GM21576 (cell line): ENCODE measurements at regions not wholly inside any gene's neighbourhood (a gene's known extent, or its start where the extent isn't known, plus 50 kb on each side); places are given as distances from the start of the nearest gene placed in this dataset.
A peak's percentile ranks its signal among the peaks of the same experiment; 100 is the strongest.
"Not testable (repeated sequence)": the region's sequence is repeated elsewhere in the genome, so short reads cannot be mapped to it uniquely, and the experiment has no call there.

Experiments
- ATAC-seq: cut with Tn5 transposase; IDR thresholded peaks from one replicate; pipeline ENCODE4 v1.9.1; 2021; ENCODE audit warnings: mild to moderate bottlenecking, moderate library complexity; ENCODE audit not compliant: unreplicated experiment

GRCh38 chr3:187890405-187890752 lies 145.1 kb upstream of the BCL6 start:
- not testable (repeated sequence) for ATAC-seq

- ATAC-seq, result no peak
These were observed 151.4 kb upstream of the BCL6 start for GRCh38 chr3:187896646-187897045.

GRCh38 chr3:187899246-187899645 lies 154.0 kb upstream of the BCL6 start:
- ATAC-seq, result no peak

- no peak for ATAC-seq
These were observed 155.9 kb upstream of the BCL6 start for GRCh38 chr3:187900993-187901755.

GRCh38 chr3:187902041-187902471 lies 156.8 kb upstream of the BCL6 start:
- ATAC-seq, result peak; percentile 79

GRCh38 chr3:187902936-187903335 lies 157.7 kb upstream of the BCL6 start:
- ATAC-seq, result no peak

GRCh38 chr3:187903697-187904096 lies 158.4 kb upstream of the BCL6 start:
- no peak for ATAC-seq

GRCh38 chr3:187906416-187906815 lies 161.1 kb upstream of the BCL6 start:
- no peak for ATAC-seq

- ATAC-seq, result no peak
These were observed 161.7 kb upstream of the BCL6 start for GRCh38 chr3:187906920-187907319.

GRCh38 chr3:187909866-187910265 lies 164.6 kb upstream of the BCL6 start:
- ATAC-seq, result no peak

GRCh38 chr3:187912007-187912406 lies 166.7 kb upstream of the BCL6 start:
- ATAC-seq, result no peak

GRCh38 chr3:187913617-187914033 lies 168.4 kb upstream of the BCL6 start:
- no peak for ATAC-seq

- no peak for ATAC-seq
These were observed 169.0 kb upstream of the BCL6 start for GRCh38 chr3:187914231-187914630.

- ATAC-seq, result no peak
These were observed 170.8 kb upstream of the BCL6 start for GRCh38 chr3:187916072-187916471.

- ATAC-seq, result no peak
These were observed 172.9 kb upstream of the BCL6 start for GRCh38 chr3:187918081-187918644.

- ATAC-seq, result peak; percentile 91
These were observed 173.8 kb upstream of the BCL6 start for GRCh38 chr3:187919048-187919447.

GRCh38 chr3:187919544-187919943 lies 174.3 kb upstream of the BCL6 start:
- ATAC-seq, result peak; percentile 38

GRCh38 chr3:187920030-187920429 lies 174.8 kb upstream of the BCL6 start:
- ATAC-seq, result no peak

GRCh38 chr3:187920913-187921312 lies 175.6 kb upstream of the BCL6 start:
- no peak for ATAC-seq

- no peak for ATAC-seq
These were observed 176.3 kb upstream of the BCL6 start for GRCh38 chr3:187921391-187922074.

GRCh38 chr3:187922704-187923416 lies 177.6 kb upstream of the BCL6 start:
- ATAC-seq, result no peak
